ENCODE measurements at regions not wholly inside any gene's neighbourhood (a gene's known extent, or its start where the extent isn't known, plus 50 kb on each side); places are given as distances from the start of the nearest gene placed in this dataset.

DNA sequence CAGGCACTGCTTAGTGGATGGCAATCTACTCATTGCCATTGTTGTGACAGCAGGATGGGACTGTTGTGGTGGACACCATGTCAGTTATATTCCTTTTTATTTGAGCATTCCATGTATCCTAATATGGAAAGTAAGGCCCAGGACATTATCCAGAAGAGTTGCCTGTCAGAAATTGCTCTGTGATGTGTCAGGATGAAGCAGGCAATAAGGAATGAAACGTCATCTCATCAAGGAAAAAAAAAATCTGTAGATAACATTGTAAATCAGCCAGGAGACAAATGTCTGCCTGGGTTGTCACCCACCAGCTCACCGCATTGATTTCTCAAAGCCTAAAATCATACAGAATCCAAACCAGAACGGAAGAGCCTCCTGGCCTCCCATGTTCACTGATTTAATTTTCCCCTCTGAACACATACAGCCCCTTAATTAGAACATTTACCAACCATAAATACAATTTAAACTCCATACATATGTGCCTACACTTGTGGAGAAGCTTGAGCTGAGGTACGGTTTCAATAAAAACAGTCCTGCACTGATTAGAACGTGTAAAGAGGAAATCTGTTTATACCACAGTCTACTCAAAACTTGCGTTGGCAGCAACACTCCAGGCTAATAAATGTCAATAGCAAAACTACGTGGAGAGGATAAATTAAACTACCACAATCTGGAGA is 73.9 kb downstream of the FOXD1 start:
- no peak for DNase-seq

DNA sequence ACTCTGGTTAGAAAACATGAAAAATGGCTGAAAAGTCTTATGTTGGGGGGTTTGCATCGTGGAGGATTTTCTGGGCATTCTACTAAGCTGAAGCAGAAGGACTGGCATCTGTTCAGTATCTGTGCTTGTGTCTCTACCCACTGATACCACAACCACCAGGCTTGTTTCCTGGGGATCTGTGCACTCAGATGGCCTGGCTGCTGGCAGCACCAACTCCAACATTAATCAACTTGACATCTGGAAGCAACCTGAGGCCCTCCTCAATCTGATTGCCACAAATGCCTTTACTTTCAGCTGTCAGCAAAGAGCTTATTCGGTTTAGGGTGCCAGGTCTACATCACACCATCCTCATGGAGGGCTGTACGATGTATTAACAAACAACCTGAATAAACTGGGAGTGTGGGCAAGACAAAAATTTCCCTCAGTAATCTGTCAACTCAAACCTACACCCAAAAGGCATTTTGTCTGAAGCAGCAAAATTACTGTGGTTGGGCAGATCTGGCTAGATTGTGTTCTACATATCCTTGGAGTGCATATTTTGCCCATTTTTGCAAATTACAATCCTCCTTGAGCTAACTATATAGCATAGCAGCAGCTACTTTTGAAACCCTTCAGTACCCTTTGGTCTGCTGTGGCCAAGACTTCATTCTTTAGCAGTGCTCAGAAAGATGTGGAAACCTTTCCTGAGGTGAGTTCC is 74.6 kb downstream of the FOXD1 start:
- DNase-seq, result no peak

DNA sequence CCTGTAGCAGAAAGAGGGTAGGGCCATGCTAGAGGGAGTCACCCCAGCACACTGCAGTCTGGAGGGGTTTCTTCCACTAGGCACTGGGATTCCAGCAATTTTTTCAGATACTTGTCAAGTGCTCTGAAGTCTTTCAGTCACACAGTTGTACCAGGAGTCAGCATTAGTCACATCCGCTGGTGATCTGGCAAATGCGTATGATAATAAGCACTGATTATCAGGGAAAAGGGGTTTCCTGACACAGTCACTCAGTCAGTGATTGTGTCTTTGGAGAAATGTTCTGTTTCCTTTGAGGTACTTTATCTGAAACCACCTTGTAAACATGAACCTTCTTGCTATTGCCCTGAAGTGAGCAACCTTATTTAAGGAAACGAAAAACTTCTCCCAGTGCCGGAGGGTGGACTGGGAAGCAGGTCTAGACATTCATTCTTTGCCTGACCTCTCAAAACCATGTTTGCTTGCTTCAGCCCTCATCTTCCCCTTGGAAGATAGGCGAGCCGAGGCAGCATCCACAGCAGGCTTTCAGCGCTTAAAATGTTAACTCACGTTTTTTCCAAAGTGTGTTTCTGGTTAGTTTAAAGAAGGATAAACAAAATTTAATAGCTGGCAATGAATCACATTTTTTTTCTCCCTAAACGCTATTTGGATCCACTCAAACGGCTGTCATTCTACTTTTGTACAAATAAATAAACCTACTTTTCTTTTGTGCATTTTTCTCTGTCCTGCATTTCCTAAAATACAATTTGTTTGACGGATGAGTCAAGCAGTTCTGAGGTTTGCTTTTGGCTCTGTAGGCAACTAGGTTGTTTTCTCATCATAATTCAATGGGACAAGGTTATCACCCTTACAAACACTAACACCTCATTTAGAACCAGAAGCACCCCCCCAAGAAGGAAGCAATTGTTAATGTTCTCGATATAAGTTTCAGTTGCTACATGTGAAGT is 77.7 kb downstream of the FOXD1 start:
- no peak for DNase-seq

DNA sequence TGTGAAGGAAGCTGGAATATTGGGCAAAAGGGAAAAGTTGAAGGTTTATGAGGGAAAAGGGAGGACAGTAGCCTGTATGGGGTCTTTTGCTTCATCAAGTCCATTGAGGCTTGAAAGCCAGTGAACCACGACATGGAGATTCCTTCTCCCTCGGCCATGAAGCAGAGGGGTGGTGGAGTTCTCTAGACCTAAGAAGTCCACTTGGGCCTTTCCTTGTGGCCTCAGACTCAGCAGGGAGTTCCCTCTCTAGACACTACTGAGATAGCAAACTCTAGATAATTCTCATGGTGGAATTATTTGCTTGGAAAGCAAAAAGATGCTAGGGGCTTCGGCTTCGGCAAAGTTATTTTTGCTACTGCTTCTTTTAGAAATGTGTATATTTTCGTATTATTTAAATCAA is 78.5 kb downstream of the FOXD1 start:
- DNase-seq, result no peak

DNA sequence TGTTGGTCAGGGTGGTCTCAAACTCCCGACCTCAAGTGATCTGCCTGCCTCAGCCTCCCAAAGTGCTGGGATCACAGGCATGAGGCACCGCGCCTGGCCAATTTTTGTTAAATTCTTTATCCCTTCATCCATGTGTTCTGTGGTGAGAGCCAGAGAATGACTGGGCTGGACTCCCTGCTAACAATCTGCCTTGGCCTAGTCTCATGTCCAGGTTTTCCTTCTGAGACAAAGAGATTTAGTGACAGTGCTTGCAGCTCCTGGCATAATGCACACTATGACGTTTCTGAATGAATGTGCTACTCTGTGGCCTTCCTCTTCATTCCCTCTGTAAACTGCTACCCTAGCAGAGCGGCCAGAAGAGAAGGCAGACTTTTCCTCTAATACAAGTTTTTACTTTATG is 79.3 kb downstream of the FOXD1 start:
- DNase-seq, result no peak

DNA sequence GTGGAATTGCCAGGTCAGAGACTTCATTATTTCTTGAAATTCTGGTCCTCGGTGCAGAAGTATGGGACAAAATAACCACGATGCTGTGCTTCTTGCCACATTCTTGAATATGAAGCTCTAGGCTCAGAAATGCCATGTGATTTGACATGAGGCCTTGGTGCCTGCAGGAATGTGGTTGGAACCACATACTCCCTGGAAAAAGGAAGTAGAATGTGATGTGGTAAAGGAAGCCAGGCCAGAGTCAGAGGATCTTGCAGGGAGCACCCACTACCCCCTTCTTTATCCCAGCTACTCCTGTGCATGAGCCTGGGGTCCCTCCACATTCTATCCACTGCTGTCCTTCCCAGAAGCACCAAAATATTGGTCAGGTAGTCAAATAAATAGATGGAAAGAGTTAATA is 80.9 kb downstream of the FOXD1 start:
- DNase-seq, result no peak

DNA sequence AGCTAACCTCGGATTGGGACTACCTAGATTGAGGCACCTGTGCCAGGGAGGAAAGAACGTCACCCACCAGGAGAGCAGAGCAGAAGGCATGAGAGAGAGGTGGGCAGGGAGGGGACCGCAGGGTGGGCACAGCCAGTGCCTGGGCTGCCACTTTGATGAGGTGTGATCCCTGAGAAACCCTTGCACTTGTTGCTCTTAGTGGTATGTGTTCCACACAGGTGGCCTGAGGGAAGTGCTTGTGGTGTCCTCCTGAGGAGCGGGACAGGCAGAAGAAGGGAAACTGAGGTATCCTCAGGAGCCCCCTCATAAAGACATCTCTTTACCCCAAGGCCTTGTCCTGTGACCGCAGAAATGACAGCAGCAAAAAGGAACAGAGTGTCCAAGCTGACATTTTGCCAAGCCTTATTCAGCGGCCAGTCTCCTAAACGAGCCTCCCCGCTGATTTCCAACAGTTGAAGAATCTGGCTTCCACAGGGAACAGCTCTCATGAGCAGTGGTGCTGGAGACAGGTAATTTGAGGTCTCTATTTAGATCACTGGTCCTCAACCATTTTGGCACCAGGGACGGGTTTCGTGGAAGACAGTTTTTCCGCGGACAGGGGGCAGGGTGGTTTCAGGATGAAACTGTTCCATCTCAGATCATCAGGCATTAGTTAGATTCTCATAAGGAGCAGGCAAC is 82.4 kb downstream of the FOXD1 start:
- DNase-seq, result no peak

DNA sequence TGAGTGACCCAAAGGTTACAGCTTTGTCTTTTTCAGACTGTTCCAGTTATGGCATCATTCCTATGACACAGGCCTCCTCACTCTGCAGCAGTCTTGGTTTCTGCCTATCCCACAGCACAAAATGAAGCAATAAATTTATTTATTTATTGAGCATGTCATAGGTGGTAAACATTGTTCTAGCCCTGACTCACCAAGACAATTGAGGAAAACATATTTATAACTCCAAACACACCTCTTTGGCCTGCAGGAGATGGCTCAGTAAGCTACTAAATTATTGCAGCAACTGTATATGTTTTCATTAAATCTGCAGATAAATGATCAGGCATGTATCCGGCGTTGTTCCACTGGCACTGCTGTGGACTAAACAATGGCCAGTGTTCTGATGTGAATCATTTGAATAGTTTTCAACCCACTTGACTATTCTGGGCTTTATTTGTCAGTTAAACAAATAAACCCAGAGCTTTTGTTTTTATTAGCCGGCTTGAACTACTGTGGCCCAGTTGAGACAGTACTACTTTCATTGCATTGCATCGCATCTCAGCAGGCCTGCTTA is 83.2 kb downstream of the FOXD1 start:
- DNase-seq, result no peak

DNA sequence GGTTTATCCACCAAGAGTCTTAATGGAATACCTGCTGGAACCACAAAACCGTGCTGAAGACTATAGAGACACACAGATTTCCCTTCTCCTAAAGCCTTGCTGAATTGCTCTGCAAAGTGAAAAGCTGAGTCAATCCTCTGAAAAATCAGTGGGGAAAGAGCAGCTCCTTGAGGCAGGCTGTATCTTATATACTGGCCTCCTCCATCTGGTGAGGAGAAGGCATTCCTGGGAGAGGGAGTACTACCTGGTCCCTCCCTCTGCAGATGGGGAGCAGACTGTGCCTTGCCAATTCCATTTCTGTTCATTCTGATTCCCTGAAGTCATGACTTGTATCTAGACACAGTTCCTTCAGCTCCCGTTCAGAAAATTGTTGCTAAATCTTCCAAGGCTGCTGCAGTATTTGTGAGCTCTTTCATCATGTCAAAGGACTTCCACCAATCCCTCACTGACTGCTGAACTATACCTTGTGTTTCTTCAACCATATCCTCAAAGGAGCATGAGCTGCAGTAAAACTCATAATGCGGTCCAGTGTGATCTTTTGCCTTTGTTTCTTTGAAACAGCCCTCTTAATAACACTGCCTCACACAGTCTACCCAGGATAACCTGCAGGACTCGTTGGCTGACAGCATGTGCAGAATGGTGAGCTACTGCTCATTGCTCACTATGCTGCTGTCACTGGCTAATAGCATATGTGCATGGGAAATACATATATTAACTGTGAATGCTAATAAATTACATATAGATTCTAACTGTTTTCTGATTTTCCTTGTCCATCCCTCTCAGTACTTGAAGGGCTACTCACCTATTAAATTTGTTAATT is 84.5 kb downstream of the FOXD1 start:
- no peak for DNase-seq

DNA sequence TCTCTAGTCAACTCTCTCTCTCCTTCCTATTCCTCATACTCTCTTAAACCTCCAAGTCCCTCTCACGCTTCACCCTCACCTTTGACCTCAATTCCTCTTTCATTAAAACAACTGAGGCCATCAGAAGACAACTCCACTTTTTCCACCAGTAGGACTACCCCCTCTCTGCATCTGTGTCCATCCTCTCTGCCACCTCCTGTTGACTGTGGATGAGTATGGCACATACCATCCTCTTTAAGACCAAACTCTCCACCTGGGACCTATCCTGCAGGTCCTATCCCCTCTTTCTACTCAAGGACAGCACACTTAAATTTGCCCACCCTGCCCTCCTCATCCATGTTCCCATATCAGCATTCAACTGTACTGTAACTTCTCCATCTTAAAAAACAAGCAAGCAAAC is 89.2 kb downstream of the FOXD1 start:
- DNase-seq, result no peak

DNA sequence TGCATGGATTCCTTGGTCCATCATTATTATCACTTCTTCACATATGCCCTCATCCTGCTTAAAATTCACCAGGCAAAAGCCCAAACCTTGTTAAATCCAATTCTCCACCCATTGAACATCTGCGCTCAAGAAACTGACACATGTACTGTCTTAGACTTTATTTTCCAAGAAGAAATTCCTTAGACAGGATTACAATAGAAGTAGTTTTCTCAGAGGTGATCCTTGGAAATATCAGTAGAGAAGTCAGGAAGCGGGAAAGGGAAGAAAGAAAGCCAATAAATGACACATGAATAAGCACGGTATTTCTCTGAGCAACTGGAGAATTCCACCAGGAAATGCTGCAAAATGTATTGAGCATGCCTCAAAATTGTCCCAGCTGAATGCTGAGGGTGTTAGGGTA is 90.2 kb downstream of the FOXD1 start:
- DNase-seq, result no peak

DNA sequence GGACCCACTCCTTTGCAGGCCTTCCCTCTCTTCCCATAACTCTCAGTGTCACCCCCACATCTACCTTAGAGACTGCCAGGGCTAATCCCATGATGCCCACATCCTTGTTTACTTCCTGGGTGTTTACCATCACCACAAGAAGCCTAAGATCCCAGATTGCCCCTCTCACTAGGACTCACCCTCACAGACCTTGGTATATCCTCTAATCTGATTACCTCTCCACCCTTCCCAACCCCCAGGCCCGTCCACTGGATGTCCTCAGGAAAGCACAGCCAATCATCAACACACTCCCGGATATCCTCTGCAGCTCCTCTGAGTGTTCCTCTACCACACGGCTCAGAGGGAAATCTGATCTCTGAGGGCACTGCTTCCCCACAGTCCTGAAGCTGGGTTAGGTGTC is 91.0 kb downstream of the FOXD1 start:
- DNase-seq, result no peak

DNA sequence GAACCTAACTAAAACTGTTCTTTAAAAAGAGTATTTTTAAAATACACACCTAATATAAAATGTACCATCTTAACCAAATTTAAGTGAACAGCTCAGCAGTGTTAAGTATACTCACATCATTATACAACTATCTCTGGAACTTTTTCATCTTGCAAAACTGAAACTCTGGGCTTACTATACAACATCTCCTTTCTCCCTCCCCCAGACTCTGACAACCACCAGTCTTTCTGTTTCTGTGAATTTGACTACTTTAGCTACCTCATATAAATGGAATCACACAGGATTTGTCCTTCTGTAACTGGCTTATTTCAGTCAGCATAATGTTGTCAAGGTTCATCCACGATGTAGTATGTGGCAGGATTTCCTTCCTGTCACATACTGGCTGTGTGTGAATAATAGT is 93.5 kb downstream of the FOXD1 start:
- no peak for DNase-seq

DNA sequence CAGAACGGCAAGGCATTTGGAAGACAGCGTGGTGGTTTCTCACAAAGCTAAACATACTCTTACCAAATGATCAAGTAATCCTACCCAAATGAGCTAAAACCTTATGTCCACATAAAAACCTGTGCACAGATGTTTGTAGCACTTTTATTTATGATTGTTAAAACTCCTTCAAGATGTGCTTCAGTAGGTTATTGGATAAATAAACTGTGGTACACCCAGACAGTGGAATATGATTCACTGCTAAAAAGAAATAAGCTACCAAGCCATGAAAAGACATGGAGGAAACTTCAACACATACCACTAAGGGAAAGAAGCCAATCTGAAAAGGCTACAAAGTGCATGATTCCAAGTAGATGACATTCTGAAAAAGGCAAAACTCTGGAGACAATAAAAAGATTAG is 94.2 kb downstream of the FOXD1 start:
- no peak for DNase-seq

DNA sequence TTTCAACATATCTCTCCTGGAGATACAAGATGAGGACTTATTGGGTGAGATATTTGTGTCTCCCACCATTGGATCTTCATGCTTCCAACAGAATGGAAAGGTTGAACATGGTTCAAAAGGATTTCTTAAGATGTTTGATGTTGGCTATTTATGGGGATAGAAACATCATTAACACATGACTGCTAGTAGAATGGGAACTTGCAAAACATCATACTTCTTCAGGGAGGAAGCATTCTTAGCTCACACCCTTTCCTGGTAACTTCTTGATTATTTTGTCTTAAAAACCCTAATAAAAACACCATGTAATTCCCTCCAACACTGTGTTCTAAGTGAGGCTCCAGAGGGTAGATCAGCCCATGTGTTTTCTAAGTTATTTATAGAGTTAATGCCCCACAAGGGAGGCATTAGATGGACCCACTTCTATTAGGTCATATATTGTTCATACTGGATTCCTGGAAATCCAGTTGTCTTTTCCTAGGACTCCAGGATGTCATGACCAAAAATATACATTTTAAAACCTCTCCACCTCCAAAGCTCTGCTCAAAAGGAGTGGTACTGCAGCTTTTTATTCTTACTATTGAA is 95.8 kb downstream of the FOXD1 start:
- DNase-seq, result no peak

DNA sequence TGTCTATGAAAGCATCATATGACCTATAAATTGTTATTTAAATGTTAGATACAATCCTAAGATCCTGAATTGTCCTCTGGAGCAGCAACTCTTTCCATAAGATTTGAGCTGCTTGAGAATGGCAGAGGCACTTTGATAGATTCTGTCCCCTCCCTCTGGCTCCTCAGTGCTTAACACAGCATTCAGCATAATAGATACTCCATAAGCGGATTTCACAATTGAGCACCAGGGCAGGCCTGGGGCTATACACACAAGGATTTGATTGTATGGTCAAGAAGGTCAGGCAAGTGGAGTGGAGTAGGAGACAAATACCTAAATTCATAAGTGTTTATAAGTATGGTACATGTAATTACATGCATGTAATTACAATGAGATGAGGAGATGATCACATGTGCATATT is 96.3 kb downstream of the FOXD1 start:
- DNase-seq, result no peak

DNA sequence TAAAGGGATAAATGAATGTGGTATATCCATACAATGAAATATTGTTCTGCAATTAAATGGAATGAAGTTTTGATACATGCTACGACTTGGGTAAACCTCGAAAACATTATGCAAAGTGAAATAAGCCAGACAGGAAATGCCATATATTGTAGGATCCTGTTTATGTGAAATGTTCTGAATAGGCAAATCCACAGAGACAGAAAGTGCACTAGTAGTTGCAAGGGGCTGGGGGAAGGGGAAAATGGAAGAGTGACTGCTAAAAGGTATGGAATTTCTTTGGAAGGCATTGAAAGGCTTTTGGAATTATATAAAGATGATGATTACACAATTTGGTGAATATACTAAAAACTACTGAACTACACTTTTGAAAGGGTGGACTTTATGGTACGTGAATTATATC is 97.0 kb downstream of the FOXD1 start:
- no peak for DNase-seq

DNA sequence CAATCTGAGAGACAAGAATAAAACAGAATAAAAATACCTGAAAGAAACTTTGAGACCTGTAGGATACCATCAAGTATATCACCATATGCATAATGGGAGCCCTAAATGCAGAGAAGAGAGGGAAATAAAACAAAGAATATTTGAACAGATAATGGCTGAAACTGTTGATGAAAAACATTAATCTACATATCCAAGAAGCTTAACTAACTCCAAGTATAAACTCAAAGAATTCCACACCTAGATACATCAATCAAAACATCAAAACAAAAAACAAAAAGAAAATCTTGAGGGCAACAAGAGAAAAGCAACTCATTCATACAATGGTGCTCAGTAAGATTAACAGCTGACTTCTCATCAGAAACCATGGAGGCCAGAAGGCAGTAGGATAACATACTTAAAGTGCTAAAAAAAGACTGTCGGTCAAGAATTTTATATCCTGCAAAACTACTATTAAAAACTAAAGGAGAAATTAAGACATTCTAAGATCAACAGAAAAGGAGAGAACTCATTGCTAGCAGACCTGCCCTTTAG is 101.6 kb downstream of the FOXD1 start:
- no peak for DNase-seq

DNA sequence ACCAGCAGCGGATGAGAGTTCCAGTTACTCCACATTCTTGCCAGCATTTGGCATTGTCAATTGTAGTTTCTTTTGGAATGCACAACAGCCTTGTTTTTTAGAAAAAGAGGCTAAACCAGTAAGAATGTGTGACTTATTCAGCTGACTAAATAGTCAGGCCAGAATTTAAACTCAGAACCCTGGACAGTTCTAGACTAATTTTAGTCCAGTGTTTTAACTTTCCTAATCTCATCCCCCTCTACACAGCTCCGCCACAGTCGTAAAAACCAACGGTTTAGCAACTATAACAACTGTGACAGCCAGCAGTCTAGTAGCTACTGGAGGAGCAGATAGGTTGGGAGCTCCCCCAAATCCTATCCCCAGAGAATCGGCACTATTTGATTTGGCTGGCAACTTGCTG is 103.7 kb downstream of the FOXD1 start:
- DNase-seq, result no peak

DNA sequence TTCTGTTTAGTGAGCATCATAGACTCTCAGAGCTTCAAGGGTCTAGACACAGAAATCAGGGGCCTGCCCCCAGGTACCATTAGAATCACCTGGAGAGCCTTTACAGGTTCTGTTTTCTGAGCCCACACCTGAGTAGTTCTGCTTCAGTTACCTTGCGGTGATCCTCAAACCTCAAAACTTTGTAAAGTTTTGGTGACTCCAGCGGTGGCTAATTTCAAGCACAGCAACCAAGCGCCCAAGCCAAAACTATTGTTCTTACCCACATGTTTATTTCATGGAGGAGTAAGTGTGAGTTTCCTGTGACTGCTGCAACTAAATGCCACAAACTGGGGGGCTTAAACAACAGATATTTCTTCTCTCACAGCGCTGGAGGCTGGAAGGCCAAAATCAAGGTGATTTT is 108.9 kb downstream of the FOXD1 start:
- DNase-seq, result no peak

DNA sequence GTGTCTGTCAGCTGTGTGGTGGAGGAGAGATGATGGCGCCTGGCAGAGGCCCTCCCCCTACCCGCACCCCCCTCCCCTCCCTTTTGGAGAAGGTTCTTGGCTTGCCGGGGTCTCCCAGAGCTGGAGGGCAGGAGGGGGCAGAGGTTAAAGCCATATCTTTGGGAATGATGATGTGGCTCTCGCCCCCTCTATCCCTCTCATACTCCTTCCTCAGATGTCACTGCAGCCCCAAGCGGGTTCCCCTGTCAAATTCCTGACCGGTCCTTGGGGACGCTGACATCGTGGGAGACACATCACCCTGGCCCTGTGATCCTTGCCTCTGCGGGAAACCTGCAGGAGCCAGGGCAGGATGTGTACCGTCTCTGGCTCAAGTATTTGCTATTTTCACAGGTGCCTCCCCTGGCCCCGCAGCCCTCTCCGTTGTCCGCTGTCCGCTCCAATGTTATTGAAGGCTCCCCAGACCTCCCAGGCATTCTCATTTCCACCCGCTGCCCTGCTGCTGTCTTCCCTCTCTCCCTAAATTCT is 109.5 kb downstream of the FOXD1 start:
- no peak for DNase-seq
